ENCODE measurements at regions not wholly inside any gene's neighbourhood (a gene's known extent, or its start where the extent isn't known, plus 50 kb on each side); places are given as distances from the start of the nearest gene placed in this dataset.

GRCh38 chr6:167453082-167453446, 128.2 kb downstream of the TTLL2 start:
- H2BK5ac ChIP-seq (ENCODE audit: low read depth, low read length, poor library complexity, severe bottlenecking) = no peak overlapping the region
- H3K4me2 ChIP-seq (ENCODE audit: low read length, poor library complexity, severe bottlenecking) = no peak overlapping the region
- H4K91ac ChIP-seq (ENCODE audit: low read length) = no peak overlapping the region
- no peak overlapping the region for H3K18ac ChIP-seq (ENCODE audit: low read depth in 1 of 2, low read length in 2 of 2)
- no peak overlapping the region for H4K8ac ChIP-seq (ENCODE audit: low read length)
- H2AK5ac ChIP-seq (ENCODE audit: low read length, severe bottlenecking) = no peak overlapping the region
- no peak overlapping the region for H3K14ac ChIP-seq (ENCODE audit: low read length in 2 of 2)
- H3K36me3 ChIP-seq (ENCODE audit: control insufficient read depth in 1 of 2, insufficient read depth in 2 of 2, low read depth in 1 of 2, low read length in 2 of 2) = no peaks in the 10 kb centered on the region
- H3K4me3 ChIP-seq (ENCODE audit: insufficient read depth in 1 of 2, low read depth in 1 of 2, low read length in 2 of 2) = no peak overlapping the region
- no peak overlapping the region for H2BK120ac ChIP-seq (ENCODE audit: low read depth, low read length)
- 91% methylated on average over 4 of the region's 4 CpGs for WGBS
- H3K79me1 ChIP-seq (replicated peaks; ENCODE audit: low read length, poor library complexity, severe bottlenecking) = no peaks in the 10 kb centered on the region
- peaks cover 5% of the 10 kb centered on the region for H3K9me3 ChIP-seq (ENCODE audit: control insufficient read depth, low read length)
- H3K27ac ChIP-seq (ENCODE audit: low read length, poor library complexity, severe bottlenecking) = no peak overlapping the region
- no peak overlapping the region for H2BK15ac ChIP-seq (ENCODE audit: low read depth, poor library complexity, severe bottlenecking)
- no peaks in the 10 kb centered on the region for H3K4me1 ChIP-seq (ENCODE audit: control insufficient read depth, insufficient read depth, low read depth, low read length)
- no peak for DNase-seq
- no peak overlapping the region for H2BK12ac ChIP-seq (ENCODE audit: low read length in 2 of 2)
- no peak overlapping the region for H3K9ac ChIP-seq (ENCODE audit: low read length)
- no peak overlapping the region for H3K4ac ChIP-seq (ENCODE audit: low read depth in 1 of 2, low read length in 2 of 2)
- no peak overlapping the region for H2AFZ ChIP-seq (ENCODE audit: low read depth, low read length)
- no peaks in the 10 kb centered on the region for H3K27me3 ChIP-seq (ENCODE audit: control insufficient read depth in 1 of 2, insufficient read depth in 1 of 2, low read length in 2 of 2)
- no peak overlapping the region for H3K23ac ChIP-seq (ENCODE audit: low read length in 2 of 2)

DNA sequence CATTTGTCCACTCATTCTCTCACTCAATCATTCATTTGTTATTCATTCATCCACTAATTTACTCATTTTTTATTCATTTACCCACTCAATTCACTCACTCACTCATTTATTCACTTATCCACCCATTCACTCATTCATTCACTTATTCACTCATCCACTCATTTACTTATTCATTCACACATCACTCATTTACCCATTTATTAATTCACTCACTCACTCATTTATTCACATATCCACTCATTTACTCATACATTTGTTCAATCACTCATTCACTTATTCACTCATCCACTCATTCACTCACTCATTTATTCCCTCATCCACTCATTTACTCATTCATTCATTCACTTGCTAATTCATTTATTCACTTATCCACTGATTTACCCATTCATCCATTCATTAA, 129.1 kb downstream of the TTLL2 start:
- Histone ChIP-seq H3K4me3 (ENCODE audit: insufficient read depth in 1 of 2, low read depth in 1 of 2, low read length in 2 of 2) (no peak overlapping the region), H3K4me2 (ENCODE audit: low read length, poor library complexity, severe bottlenecking) (no peak overlapping the region), H2BK120ac (ENCODE audit: low read depth, low read length) (no peak overlapping the region), H3K9ac (ENCODE audit: low read length) (no peak overlapping the region), H2AFZ (ENCODE audit: low read depth, low read length) (no peak overlapping the region), H4K91ac (ENCODE audit: low read length) (no peak overlapping the region), H3K4ac (ENCODE audit: low read depth in 1 of 2, low read length in 2 of 2) (no peak overlapping the region), H3K23ac (ENCODE audit: low read length in 2 of 2) (no peak overlapping the region), H3K18ac (ENCODE audit: low read depth in 1 of 2, low read length in 2 of 2) (no peak overlapping the region), H4K8ac (ENCODE audit: low read length) (no peak overlapping the region), H3K14ac (ENCODE audit: low read length in 2 of 2) (no peak overlapping the region), H3K4me1 (ENCODE audit: control insufficient read depth, insufficient read depth, low read depth, low read length) (no peaks in the 10 kb centered on the region), H2BK12ac (ENCODE audit: low read length in 2 of 2) (no peak overlapping the region), H3K27ac (ENCODE audit: low read length, poor library complexity, severe bottlenecking) (no peak overlapping the region), H2BK15ac (ENCODE audit: low read depth, poor library complexity, severe bottlenecking) (no peak overlapping the region), H2BK5ac (ENCODE audit: low read depth, low read length, poor library complexity, severe bottlenecking) (no peak overlapping the region), H2AK5ac (ENCODE audit: low read length, severe bottlenecking) (no peak overlapping the region), H3K79me1 (replicated peaks; ENCODE audit: low read length, poor library complexity, severe bottlenecking) (no peaks in the 10 kb centered on the region), H3K36me3 (ENCODE audit: control insufficient read depth in 1 of 2, insufficient read depth in 2 of 2, low read depth in 1 of 2, low read length in 2 of 2) (no peaks in the 10 kb centered on the region), H3K27me3 (ENCODE audit: control insufficient read depth in 1 of 2, insufficient read depth in 1 of 2, low read length in 2 of 2) (no peaks in the 10 kb centered on the region), H3K9me3 (ENCODE audit: control insufficient read depth, low read length) (peaks cover 5% of the 10 kb centered on the region)
- DNase-seq = no peak

DNA sequence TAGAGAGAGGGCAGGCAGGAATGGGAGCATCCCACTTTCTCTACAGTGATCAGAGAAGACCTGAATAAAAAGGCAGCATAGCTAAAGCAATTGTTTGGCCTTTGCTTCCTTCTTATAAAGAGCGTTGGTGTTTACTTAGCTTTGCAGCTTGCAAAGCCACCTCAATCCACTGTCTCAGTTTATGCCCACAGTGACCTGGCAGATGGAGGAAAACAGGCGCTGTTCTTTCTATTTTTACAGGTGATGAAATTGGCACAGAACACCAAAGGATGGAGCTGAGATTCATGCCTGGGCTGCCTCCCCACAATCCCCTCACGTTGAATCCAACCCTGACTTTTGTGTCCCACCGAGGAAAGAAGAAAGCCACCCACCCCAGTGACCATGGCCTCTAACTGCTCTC, 130.5 kb downstream of the TTLL2 start:
- no peaks in the 10 kb centered on the region for H3K27me3 ChIP-seq (ENCODE audit: control insufficient read depth in 1 of 2, insufficient read depth in 1 of 2, low read length in 2 of 2)
- H2BK120ac ChIP-seq (ENCODE audit: low read depth, low read length) = no peak overlapping the region
- no peak overlapping the region for H2BK5ac ChIP-seq (ENCODE audit: low read depth, low read length, poor library complexity, severe bottlenecking)
- H2AFZ ChIP-seq (ENCODE audit: low read depth, low read length) = no peak overlapping the region
- H4K8ac ChIP-seq (ENCODE audit: low read length) = no peak overlapping the region
- no peak overlapping the region for H3K9ac ChIP-seq (ENCODE audit: low read length)
- H3K4me2 ChIP-seq (ENCODE audit: low read length, poor library complexity, severe bottlenecking) = no peak overlapping the region
- no peak overlapping the region for H3K23ac ChIP-seq (ENCODE audit: low read length in 2 of 2)
- H2BK15ac ChIP-seq (ENCODE audit: low read depth, poor library complexity, severe bottlenecking) = no peak overlapping the region
- H3K4me1 ChIP-seq (ENCODE audit: control insufficient read depth, insufficient read depth, low read depth, low read length) = no peaks in the 10 kb centered on the region
- no peaks in the 10 kb centered on the region for H3K36me3 ChIP-seq (ENCODE audit: control insufficient read depth in 1 of 2, insufficient read depth in 2 of 2, low read depth in 1 of 2, low read length in 2 of 2)
- peaks cover 5% of the 10 kb centered on the region for H3K9me3 ChIP-seq (ENCODE audit: control insufficient read depth, low read length)
- H3K14ac ChIP-seq (ENCODE audit: low read length in 2 of 2) = no peak overlapping the region
- H3K79me1 ChIP-seq (replicated peaks; ENCODE audit: low read length, poor library complexity, severe bottlenecking) = no peaks in the 10 kb centered on the region
- H3K27ac ChIP-seq (ENCODE audit: low read length, poor library complexity, severe bottlenecking) = no peak overlapping the region
- 79% methylated on average over 4 of the region's 4 CpGs for WGBS
- DNase-seq = no peak
- H2BK12ac ChIP-seq (ENCODE audit: low read length in 2 of 2) = no peak overlapping the region
- no peak overlapping the region for H3K4me3 ChIP-seq (ENCODE audit: insufficient read depth in 1 of 2, low read depth in 1 of 2, low read length in 2 of 2)
- no peak overlapping the region for H3K4ac ChIP-seq (ENCODE audit: low read depth in 1 of 2, low read length in 2 of 2)
- no peak overlapping the region for H3K18ac ChIP-seq (ENCODE audit: low read depth in 1 of 2, low read length in 2 of 2)
- no peak overlapping the region for H4K91ac ChIP-seq (ENCODE audit: low read length)
- H2AK5ac ChIP-seq (ENCODE audit: low read length, severe bottlenecking) = no peak overlapping the region

GRCh38 chr6:167462514-167463312, 137.8 kb downstream of the TTLL2 start:
- H3K23ac ChIP-seq (ENCODE audit: low read length in 2 of 2) = no peak overlapping the region
- no peaks in the 10 kb centered on the region for H3K4me1 ChIP-seq (ENCODE audit: control insufficient read depth, insufficient read depth, low read depth, low read length)
- no peak overlapping the region for H2BK12ac ChIP-seq (ENCODE audit: low read length in 2 of 2)
- no peak overlapping the region for H3K27ac ChIP-seq (ENCODE audit: low read length, poor library complexity, severe bottlenecking)
- no peak overlapping the region for H2AFZ ChIP-seq (ENCODE audit: low read depth, low read length)
- no peaks in the 10 kb centered on the region for H3K79me1 ChIP-seq (replicated peaks; ENCODE audit: low read length, poor library complexity, severe bottlenecking)
- H4K91ac ChIP-seq (ENCODE audit: low read length) = no peak overlapping the region
- H3K27me3 ChIP-seq (ENCODE audit: control insufficient read depth in 1 of 2, insufficient read depth in 1 of 2, low read length in 2 of 2) = no peaks in the 10 kb centered on the region
- H3K36me3 ChIP-seq (ENCODE audit: control insufficient read depth in 1 of 2, insufficient read depth in 2 of 2, low read depth in 1 of 2, low read length in 2 of 2) = no peaks in the 10 kb centered on the region
- no peak overlapping the region for H2BK5ac ChIP-seq (ENCODE audit: low read depth, low read length, poor library complexity, severe bottlenecking)
- H4K8ac ChIP-seq (ENCODE audit: low read length) = no peak overlapping the region
- H2AK5ac ChIP-seq (ENCODE audit: low read length, severe bottlenecking) = no peak overlapping the region
- H2BK120ac ChIP-seq (ENCODE audit: low read depth, low read length) = no peak overlapping the region
- no peak overlapping the region for H3K14ac ChIP-seq (ENCODE audit: low read length in 2 of 2)
- H3K4ac ChIP-seq (ENCODE audit: low read depth in 1 of 2, low read length in 2 of 2) = no peak overlapping the region
- no peaks in the 10 kb centered on the region for H3K9me3 ChIP-seq (ENCODE audit: control insufficient read depth, low read length)
- DNase-seq = no peak
- no peak overlapping the region for H3K18ac ChIP-seq (ENCODE audit: low read depth in 1 of 2, low read length in 2 of 2)
- no peak overlapping the region for H3K9ac ChIP-seq (ENCODE audit: low read length)
- no peak overlapping the region for H2BK15ac ChIP-seq (ENCODE audit: low read depth, poor library complexity, severe bottlenecking)
- 88% methylated on average over 12 of the region's 12 CpGs for WGBS
- no peak overlapping the region for H3K4me3 ChIP-seq (ENCODE audit: insufficient read depth in 1 of 2, low read depth in 1 of 2, low read length in 2 of 2)
- no peak overlapping the region for H3K4me2 ChIP-seq (ENCODE audit: low read length, poor library complexity, severe bottlenecking)

Measured in mesenchymal stem cell (in vitro differentiated cells and primary cell).